Hepatocyte (in vitro differentiated cells): ENCODE measurements at regions not wholly inside any gene's neighbourhood (a gene's known extent, or its start where the extent isn't known, plus 50 kb on each side); places are given as distances from the start of the nearest gene placed in this dataset.

Experiments
- DNase-seq: peaks from one replicate; pipeline ENCODE4 v3.0.0-alpha.2; 2016; ENCODE audit warnings: low spot score
- H2AFZ ChIP-seq: fragments of 200-600 bp; sonication (generic); 2 replicates; pipeline ENCODE4 v1.6.0; 2016; ENCODE audit warnings: antibody characterized with exemption, mild to moderate bottlenecking
- H3K27ac ChIP-seq: fragments of 200-600 bp; sonication (generic); 2 replicates; pipeline ENCODE4 v1.5.1; 2016; ENCODE audit warnings: mild to moderate bottlenecking
- H3K27me3 ChIP-seq: fragments of 200-600 bp; sonication (generic); 2 replicates; pipeline ENCODE4 v1.6.1; 2016
- H3K36me3 ChIP-seq: fragments of 200-600 bp; sonication (generic); replicated peaks from 2 replicates; pipeline ENCODE4 v1.5.1; 2016; ENCODE audit warnings: low read depth; ENCODE audit not compliant: insufficient read depth
- H3K4me1 ChIP-seq: fragments of 200-600 bp; sonication (generic); 2 replicates; pipeline ENCODE4 v1.5.1; 2016; ENCODE audit warnings: mild to moderate bottlenecking, moderate library complexity; ENCODE audit not compliant: insufficient read depth
- H3K4me2 ChIP-seq: fragments of 200-600 bp; sonication (generic); 2 replicates; pipeline ENCODE4 v1.6.0; 2016
- H3K4me3 ChIP-seq: fragments of 200-600 bp; sonication (generic); 2 replicates; pipeline ENCODE4 v1.5.1; 2016; ENCODE audit warnings: mild to moderate bottlenecking
- H3K79me2 ChIP-seq: fragments of 200-600 bp; sonication (generic); 2 replicates; pipeline ENCODE4 v1.6.0; 2017; ENCODE audit warnings: mild to moderate bottlenecking
- H3K9me2 ChIP-seq: fragments of 200-600 bp; sonication (generic); replicated peaks from 2 replicates; pipeline ENCODE4 v1.6.0; 2017; ENCODE audit warnings: mild to moderate bottlenecking; ENCODE audit not compliant: insufficient read depth
- H3K9me3 ChIP-seq: fragments of 200-600 bp; sonication (generic); 2 replicates; pipeline ENCODE4 v1.5.1; 2016; ENCODE audit warnings: low read depth, mild to moderate bottlenecking
- H4K20me1 ChIP-seq: fragments of 200-600 bp; sonication (generic); 2 replicates; pipeline ENCODE4 v1.6.0; 2016; ENCODE audit warnings: mild to moderate bottlenecking; ENCODE audit not compliant: insufficient read depth, poor library complexity, severe bottlenecking
- CTCF ChIP-seq: fragments of 200-600 bp; sonication (generic); IDR thresholded peaks from 2 replicates; pipeline ENCODE4 v1.5.1; 2016; ENCODE audit warnings: antibody characterized with exemption, mild to moderate bottlenecking; ENCODE audit not compliant: poor library complexity
- EZH2 ChIP-seq: fragments of 200-600 bp; sonication (generic); IDR thresholded peaks from 2 replicates; pipeline ENCODE4 v1.6.1; 2016; ENCODE audit warnings: antibody characterized with exemption, mild to moderate bottlenecking, borderline replicate concordance
- EZH2phosphoT487 ChIP-seq: fragments of 200-600 bp; sonication (generic); IDR thresholded peaks from one replicate; pipeline ENCODE4 v1.6.1; 2018; ENCODE audit warnings: antibody characterized with exemption, mild to moderate bottlenecking, low read depth, moderate library complexity; ENCODE audit not compliant: unreplicated experiment, severe bottlenecking
- WGBS: methylation state at CpG from one replicate; pipeline ENCODE4 v1.1.6; 2016; ENCODE audit warnings: low lambda C conversion rate; ENCODE audit errors: missing lambda C conversion rate; 5-methylcytosine and 5-hydroxymethylcytosine counted together

GRCh38 chr12:98280152-98280551 is 235.2 kb upstream of the TMPO start:
- H4K20me1 ChIP-seq = no peaks in the 10 kb centered on the region
- H3K4me1 ChIP-seq = no peaks in the 10 kb centered on the region
- TF ChIP-seq CTCF (no peak), EZH2 (no peak)
- no peak for DNase-seq
- H3K9me2 ChIP-seq = no peaks in the 10 kb centered on the region
- 81% methylated on average over 6 of the region's 6 CpGs for WGBS
- H3K4me2 ChIP-seq = no peak overlapping the region
- H3K79me2 ChIP-seq = no peaks in the 10 kb centered on the region
- H3K36me3 ChIP-seq = no peaks in the 10 kb centered on the region
- no peak overlapping the region for H3K27ac ChIP-seq
- H2AFZ ChIP-seq = no peak overlapping the region
- no peaks in the 10 kb centered on the region for H3K9me3 ChIP-seq
- no peak overlapping the region for H3K4me3 ChIP-seq
- no peaks in the 10 kb centered on the region for H3K27me3 ChIP-seq

- Histone ChIP-seq H3K4me1 (no peaks in the 10 kb centered on the region), H3K27me3 (no peaks in the 10 kb centered on the region), H4K20me1 (no peaks in the 10 kb centered on the region), H3K79me2 (no peaks in the 10 kb centered on the region), H3K9me3 (no peaks in the 10 kb centered on the region), H3K9me2 (no peaks in the 10 kb centered on the region), H3K4me2 (no peak overlapping the region), H3K27ac (no peak overlapping the region), H2AFZ (no peak overlapping the region), H3K4me3 (no peak overlapping the region), H3K36me3 (no peaks in the 10 kb centered on the region)
- no peak for DNase-seq
- no peak for TF ChIP-seq EZH2
- no peak for TF ChIP-seq EZH2phosphoT487
- no peak for TF ChIP-seq CTCF
- 92% methylated on average over 7 of the region's 7 CpGs for WGBS
Measured at GRCh38 chr12:98280621-98281020, 234.8 kb upstream of the TMPO start.

DNA sequence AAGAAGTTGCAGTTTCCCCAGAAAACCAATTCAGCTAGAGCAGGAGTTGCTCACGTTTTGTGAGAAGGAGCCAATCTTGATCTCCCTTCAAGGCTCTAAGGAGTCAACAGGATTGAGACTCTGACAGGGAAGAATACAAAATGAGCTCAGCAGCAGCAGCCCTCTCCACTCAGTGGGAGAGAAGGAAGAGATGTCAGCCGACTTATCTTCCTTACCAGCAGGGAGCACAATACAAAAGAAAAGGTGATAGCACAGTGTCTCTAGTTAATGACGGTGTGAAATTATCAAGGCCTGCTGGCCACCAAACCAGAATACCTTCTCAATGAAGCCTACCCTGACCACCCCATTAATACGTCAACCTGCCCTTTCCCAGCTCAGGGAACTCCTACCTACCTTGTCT is 223.6 kb upstream of the TMPO start:
- WGBS = 20% methylated on average over 4 of the region's 4 CpGs
- Histone ChIP-seq H3K36me3 (no peaks in the 10 kb centered on the region), H3K9me3 (no peaks in the 10 kb centered on the region), H4K20me1 (no peaks in the 10 kb centered on the region), H2AFZ (no peak overlapping the region), H3K27me3 (peaks cover 8% of the 10 kb centered on the region), H3K4me3 (no peak overlapping the region), H3K79me2 (no peaks in the 10 kb centered on the region), H3K27ac (no peak overlapping the region), H3K4me2 (no peak overlapping the region), H3K9me2 (no peaks in the 10 kb centered on the region), H3K4me1 (no peaks in the 10 kb centered on the region)
- no peak for DNase-seq
- TF ChIP-seq CTCF (no peak), EZH2 (no peak), EZH2phosphoT487 (no peak)
